Osteoblast (primary cell): ENCODE measurements at regions not wholly inside any gene's neighbourhood (a gene's known extent, or its start where the extent isn't known, plus 50 kb on each side); places are given as distances from the start of the nearest gene placed in this dataset.

ENCODE experiments used
- DNase-seq: peaks from one replicate; pipeline ENCODE4 v3.0.0; 2011; ENCODE audit warnings: low spot score, mixed read lengths; ENCODE audit not compliant: insufficient read length; ENCODE audit errors: missing footprints
- H2AFZ ChIP-seq: 2 replicates; pipeline ENCODE4 v1.6.0; 2011; ENCODE audit warnings: mild to moderate bottlenecking, low read length
- H3K27ac ChIP-seq: 2 replicates; pipeline ENCODE4 v1.5.1; 2011; ENCODE audit warnings: mild to moderate bottlenecking, low read depth, low read length, moderate library complexity
- H3K27me3 ChIP-seq: 2 replicates; pipeline ENCODE4 v1.6.0; 2012; ENCODE audit warnings: mild to moderate bottlenecking, control low read depth, inconsistent platforms, low read length, moderate library complexity; ENCODE audit not compliant: insufficient read depth
- H3K36me3 ChIP-seq: 2 replicates; pipeline ENCODE4 v1.5.1; 2011; ENCODE audit warnings: mild to moderate bottlenecking, low read length, control low read depth, moderate library complexity; ENCODE audit not compliant: insufficient read depth
- H3K4me1 ChIP-seq: 2 replicates; pipeline ENCODE4 v1.5.1; 2011; ENCODE audit warnings: mild to moderate bottlenecking, low read length, control low read depth, moderate library complexity; ENCODE audit not compliant: insufficient read depth
- H3K4me2 ChIP-seq: 2 replicates; pipeline ENCODE4 v1.6.0; 2011; ENCODE audit warnings: mild to moderate bottlenecking, low read length; ENCODE audit not compliant: insufficient read depth
- H3K4me3 ChIP-seq: fragments of 200-600 bp; sonication (generic); 3 replicates; pipeline ENCODE4 v1.5.1; 2012; ENCODE audit warnings: mild to moderate bottlenecking, low read length, inconsistent platforms; ENCODE audit not compliant: insufficient read depth
- H3K79me2 ChIP-seq: 2 replicates; pipeline ENCODE4 v1.6.0; 2012; ENCODE audit warnings: mild to moderate bottlenecking, low read length, control low read depth, inconsistent platforms; ENCODE audit not compliant: insufficient read depth
- H3K9me3 ChIP-seq: 2 replicates; pipeline ENCODE4 v1.5.1; 2011; ENCODE audit warnings: low read depth, low read length, control low read depth
- H4K20me1 ChIP-seq: 2 replicates; pipeline ENCODE4 v1.6.0; 2012; ENCODE audit warnings: mild to moderate bottlenecking, low read length, control low read depth; ENCODE audit not compliant: insufficient read depth
- CTCF ChIP-seq: IDR thresholded peaks from 2 replicates; pipeline ENCODE4 v1.5.1; 2011; ENCODE audit warnings: mild to moderate bottlenecking, low read depth, low read length, moderate library complexity; ENCODE audit errors: extremely low read depth

- no peak for TF ChIP-seq CTCF
- DNase-seq: peak; percentile 57
- Histone ChIP-seq H3K79me2 (no peaks in the 10 kb centered on the region), H3K4me2 (no peak overlapping the region), H3K27me3 (peaks cover 33% of the 10 kb centered on the region), H2AFZ (no peak overlapping the region), H4K20me1 (no peaks in the 10 kb centered on the region), H3K36me3 (no peaks in the 10 kb centered on the region), H3K9me3 (no peaks in the 10 kb centered on the region), H3K27ac (no peak overlapping the region), H3K4me3 (no peak overlapping the region), H3K4me1 (no peaks in the 10 kb centered on the region)
Observed at GRCh38 chr11:69925366-69926196, 106.4 kb upstream of the FGF3 start.

GRCh38 chr11:69926376-69927050 lies 107.3 kb upstream of the FGF3 start:
- Histone ChIP-seq H3K4me2 (no peak overlapping the region), H2AFZ (no peak overlapping the region), H3K79me2 (no peaks in the 10 kb centered on the region), H3K27me3 (peaks cover 38% of the 10 kb centered on the region), H3K4me3 (no peak overlapping the region), H3K4me1 (no peaks in the 10 kb centered on the region), H3K36me3 (no peaks in the 10 kb centered on the region), H3K9me3 (no peaks in the 10 kb centered on the region), H4K20me1 (no peaks in the 10 kb centered on the region), H3K27ac (no peak overlapping the region)
- peak; percentile 85 for DNase-seq
- TF ChIP-seq CTCF: no peak

- H3K27me3 ChIP-seq: peaks cover 46% of the 10 kb centered on the region
Observed at GRCh38 chr11:69928121-69928520, 108.9 kb upstream of the FGF3 start.

More at GRCh38 chr11:69928121-69928520, 108.9 kb upstream of the FGF3 start:
- H2AFZ ChIP-seq: no peak overlapping the region
- no peaks in the 10 kb centered on the region for H3K36me3 ChIP-seq
- peak; percentile 62 for DNase-seq
- H3K9me3 ChIP-seq: no peaks in the 10 kb centered on the region
- no peak for TF ChIP-seq CTCF
- H4K20me1 ChIP-seq: no peaks in the 10 kb centered on the region
- no peak overlapping the region for H3K4me3 ChIP-seq
- H3K4me1 ChIP-seq: no peaks in the 10 kb centered on the region
- no peak overlapping the region for H3K27ac ChIP-seq
- no peak overlapping the region for H3K4me2 ChIP-seq
- no peaks in the 10 kb centered on the region for H3K79me2 ChIP-seq
